HG03108 (cell line): ENCODE measurements at regions not wholly inside any gene's neighbourhood (a gene's known extent, or its start where the extent isn't known, plus 50 kb on each side); places are given as distances from the start of the nearest gene placed in this dataset.

ENCODE experiments used
- ATAC-seq: cut with Tn5 transposase; IDR thresholded peaks from one replicate; pipeline ENCODE4 v1.9.1; 2021; ENCODE audit warnings: moderate library complexity; ENCODE audit not compliant: unreplicated experiment

GRCh38 chr13:63364159-63364558 is 1948.5 kb upstream of the PCDH20 start:
- no peak for ATAC-seq

DNA sequence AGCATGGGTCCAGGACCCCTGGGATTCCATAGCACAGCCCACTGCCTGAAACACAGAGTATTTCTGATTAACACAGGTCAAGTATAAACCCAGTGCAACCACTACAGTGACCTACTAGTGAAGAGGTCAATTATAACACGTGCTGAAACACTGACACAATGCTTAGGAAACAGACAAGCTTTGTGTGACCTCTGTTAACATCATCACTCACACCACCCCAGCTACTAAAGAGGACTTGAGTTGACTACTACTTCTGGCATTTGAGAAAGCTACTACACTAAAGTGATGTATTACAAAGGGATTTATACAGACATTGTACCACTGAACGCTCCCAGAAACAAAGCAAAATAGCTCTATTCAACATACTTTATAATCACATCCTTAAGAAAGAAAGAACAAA is 1935.9 kb upstream of the PCDH20 start:
- no peak for ATAC-seq

- ATAC-seq, result no peak
These were observed 1935.4 kb upstream of the PCDH20 start for GRCh38 chr13:63351081-63351480.

- ATAC-seq, result no peak
These were observed 1930.2 kb upstream of the PCDH20 start for GRCh38 chr13:63345835-63346234.

DNA sequence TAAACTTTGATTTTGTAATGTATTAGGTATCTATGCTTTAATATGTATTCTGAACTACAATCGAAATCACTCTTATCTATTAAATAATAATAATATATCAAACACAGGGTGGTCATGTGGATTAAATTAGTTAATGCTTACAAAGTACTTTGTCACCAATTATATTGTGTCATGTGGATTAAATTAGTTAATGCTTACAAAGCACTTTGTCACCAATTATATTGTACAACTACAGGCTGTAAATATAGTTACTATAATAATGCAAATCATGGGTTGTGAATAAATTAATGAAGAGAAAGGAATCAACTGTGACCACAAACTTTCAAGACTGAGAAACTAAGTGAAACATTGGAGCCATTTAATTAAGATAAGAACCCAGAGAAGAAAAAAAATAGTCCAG is 1929.1 kb upstream of the PCDH20 start:
- ATAC-seq, result no peak

GRCh38 chr13:63337921-63338320 is 1922.3 kb upstream of the PCDH20 start:
- no peak for ATAC-seq

GRCh38 chr13:63337041-63337440 is 1921.4 kb upstream of the PCDH20 start:
- no peak for ATAC-seq

- ATAC-seq, result no peak
These were observed 1920.9 kb upstream of the PCDH20 start for GRCh38 chr13:63336549-63336948.

DNA sequence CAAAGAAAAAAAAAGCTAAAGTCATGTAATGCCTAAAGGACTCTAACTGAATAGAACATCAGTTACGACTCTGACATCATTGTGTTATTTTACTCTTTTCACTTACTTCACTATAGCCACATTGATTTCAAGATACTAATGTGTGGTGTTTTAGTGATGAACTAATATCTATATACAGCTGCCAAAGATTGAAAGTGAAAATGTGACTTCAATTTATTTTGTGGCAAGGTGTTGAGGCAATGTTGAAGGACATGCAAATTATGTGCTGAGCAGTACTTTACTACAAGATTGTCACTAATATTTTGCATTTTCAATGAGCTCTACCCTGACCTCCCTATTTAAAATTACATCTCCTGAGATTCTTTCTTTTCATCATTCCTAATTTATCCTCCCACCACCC is 1911.9 kb upstream of the PCDH20 start:
- no peak for ATAC-seq

- no peak for ATAC-seq
These were observed 1907.8 kb upstream of the PCDH20 start for GRCh38 chr13:63323441-63323840.

DNA sequence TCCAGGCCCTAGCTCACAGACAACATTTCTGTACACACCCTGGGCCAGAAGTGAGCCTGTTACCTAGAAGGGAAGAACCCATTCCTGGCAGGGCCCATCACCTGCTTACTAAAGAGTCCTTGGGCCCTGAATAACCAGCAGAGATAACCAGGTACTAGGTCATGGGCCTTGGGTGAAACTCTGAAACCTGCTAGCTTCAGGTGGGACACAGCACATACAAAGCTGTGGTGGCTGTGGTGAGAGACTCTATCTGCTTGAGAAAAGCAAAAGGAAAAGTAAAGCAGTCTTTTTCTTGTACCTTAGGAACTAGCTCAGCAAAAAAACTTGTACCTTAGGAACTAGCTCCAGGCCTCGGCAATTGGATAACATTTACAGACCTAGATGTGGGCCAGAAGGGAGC is 1895.9 kb upstream of the PCDH20 start:
- no peak for ATAC-seq

- no peak for ATAC-seq
These were observed 1893.0 kb upstream of the PCDH20 start for GRCh38 chr13:63308549-63309165.

DNA sequence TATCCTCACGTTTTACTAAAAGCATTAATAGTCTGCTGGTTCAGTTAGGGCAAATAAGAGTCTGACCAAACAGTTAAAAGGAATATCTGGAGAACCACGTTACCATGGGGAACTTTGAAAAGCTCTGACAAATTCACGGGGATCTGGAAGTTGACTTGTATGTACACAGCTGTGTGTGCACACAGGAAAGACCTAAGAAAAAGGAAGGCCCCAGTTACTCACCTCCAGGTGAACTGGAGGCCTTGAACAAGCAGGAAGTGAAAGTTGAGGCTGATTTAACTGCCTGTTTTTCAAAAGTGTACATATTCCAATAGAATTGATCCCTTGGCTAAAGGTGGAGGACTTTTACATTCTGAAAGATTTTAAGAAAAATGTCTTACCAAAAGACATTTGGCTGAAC is 1891.6 kb upstream of the PCDH20 start:
- no peak for ATAC-seq

- no peak for ATAC-seq
These were observed 1890.0 kb upstream of the PCDH20 start for GRCh38 chr13:63305641-63306133.

GRCh38 chr13:63304497-63304896 is 1888.8 kb upstream of the PCDH20 start:
- ATAC-seq, result no peak

- no peak for ATAC-seq
These were observed 1884.3 kb upstream of the PCDH20 start for GRCh38 chr13:63299866-63300394.

DNA sequence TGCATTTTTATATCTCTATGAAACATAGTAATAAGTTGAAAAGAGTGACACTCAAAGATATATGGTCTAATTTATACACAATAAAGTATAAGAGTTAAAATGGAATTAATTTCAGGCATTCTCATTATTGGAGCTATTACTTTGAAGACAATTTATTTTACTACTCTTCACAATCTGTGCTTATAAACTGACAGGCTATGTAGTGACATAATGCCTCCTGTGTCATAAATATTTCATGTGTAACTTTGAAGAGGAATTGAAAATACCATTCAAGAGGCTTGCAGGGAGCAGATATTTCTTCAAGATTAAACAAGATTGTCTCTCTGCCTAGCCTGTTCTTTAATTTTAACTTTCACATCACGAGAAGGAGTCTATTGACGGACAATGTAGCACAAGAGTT is 1881.5 kb upstream of the PCDH20 start:
- ATAC-seq, result no peak

- ATAC-seq, result no peak
These were observed 1876.1 kb upstream of the PCDH20 start for GRCh38 chr13:63291701-63292100.

DNA sequence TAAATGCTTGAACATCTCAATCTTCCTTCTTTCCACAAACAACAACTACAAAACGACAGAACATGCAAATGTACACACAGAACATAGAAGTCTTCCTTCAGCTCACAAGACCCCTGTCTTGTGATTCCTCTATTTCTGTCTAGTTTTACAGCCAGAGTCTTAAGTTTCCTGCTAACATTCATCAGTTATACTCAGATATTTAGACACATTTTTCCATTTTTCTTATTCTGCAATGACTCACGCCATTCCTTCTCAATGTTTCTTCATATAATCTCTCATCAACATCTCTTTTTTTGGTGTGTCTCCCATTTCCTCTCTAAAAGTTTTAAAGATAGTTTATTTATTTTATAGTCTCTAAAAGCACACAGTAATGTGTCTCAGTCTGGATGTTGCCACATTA is 1872.9 kb upstream of the PCDH20 start:
- ATAC-seq, result no peak

DNA sequence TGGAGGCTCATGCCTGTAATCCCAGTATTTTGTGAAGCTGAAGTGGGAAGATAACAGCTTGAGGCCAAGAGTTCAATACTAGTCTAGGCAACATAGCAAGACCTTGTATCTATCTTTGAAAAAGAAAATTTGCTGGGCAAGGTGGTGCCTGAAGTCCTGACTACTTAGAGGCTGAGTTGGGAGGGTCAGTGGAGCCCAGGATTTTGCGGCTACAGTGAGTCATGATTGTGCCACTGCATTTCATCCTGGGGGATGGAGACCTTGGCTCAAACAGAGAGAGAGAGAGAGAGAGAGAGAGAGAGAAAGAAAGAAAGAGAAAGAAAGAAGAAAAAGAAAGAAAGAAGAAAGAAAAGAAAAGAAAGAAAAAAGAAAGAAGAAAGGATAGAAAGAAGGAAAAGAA is 1872.3 kb upstream of the PCDH20 start:
- no peak for ATAC-seq

- ATAC-seq, result no peak
These were observed 1869.8 kb upstream of the PCDH20 start for GRCh38 chr13:63285426-63285825.

GRCh38 chr13:63279136-63279535 is 1863.5 kb upstream of the PCDH20 start:
- ATAC-seq, result no peak

GRCh38 chr13:63274772-63275171 is 1859.1 kb upstream of the PCDH20 start:
- no peak for ATAC-seq
